Colonic mucosa (tissue), 4 donors: ENCODE measurements at regions not wholly inside any gene's neighbourhood (a gene's known extent, or its start where the extent isn't known, plus 50 kb on each side); places are given as distances from the start of the nearest gene placed in this dataset.

Source experiments
- DNase-seq: peaks from one replicate; pipeline ENCODE4 v3.0.0-alpha.2; 2020
- H3K27ac ChIP-seq: fragments of 200-600 bp; one replicate; pipeline ENCODE4 v1.8.0; 2021
- H3K27me3 ChIP-seq: fragments of 200-600 bp; one replicate; pipeline ENCODE4 v1.8.0; 2021
- H3K36me3 ChIP-seq: fragments of 200-600 bp; one replicate; pipeline ENCODE4 v1.8.0; 2021
- H3K4me1 ChIP-seq: fragments of 200-600 bp; one replicate; pipeline ENCODE4 v1.8.0; 2021; ENCODE audit warnings: mild to moderate bottlenecking
- H3K4me3 ChIP-seq: fragments of 200-600 bp; one replicate; pipeline ENCODE4 v1.8.0; 2021
- H3K9ac ChIP-seq, 2 donors: one replicate each; pipeline ENCODE4 v1.7.0; 2013; ENCODE audit warnings: control low read depth in 2 of 2, low read depth in 2 of 2, low read length in 2 of 2
- H3K9me3 ChIP-seq: fragments of 200-600 bp; one replicate; pipeline ENCODE4 v1.8.0; 2021
- CTCF ChIP-seq: fragments of 200-600 bp; IDR thresholded peaks from one replicate; pipeline ENCODE4 v1.8.0; 2022; ENCODE audit warnings: antibody characterized with exemption, mild to moderate bottlenecking
- intact Hi-C: fragments of 100-400 bp; cut with DNase I; formaldehyde crosslinking; loops from one replicate; pipeline ENCODE4 v1.14.1; 2022
- donor health status: healthy.
- donor health status: DM: no; HTN: no; CAD: no.
- donor health status: DM: no; HTN: no; CAD: no.

GRCh38 chr7:13188236-13188805, 500.9 kb downstream of the ARL4A start:
- Histone ChIP-seq H3K27me3 (no peaks in the 10 kb centered on the region), H3K9me3 (no peaks in the 10 kb centered on the region), H3K4me1 (no peaks in the 10 kb centered on the region), H3K27ac (no peak overlapping the region), H3K4me3 (no peak overlapping the region), H3K9ac (no peak overlapping the region), H3K36me3 (no peaks in the 10 kb centered on the region)
- no peak for DNase-seq
- TF ChIP-seq CTCF: no peak
- intact Hi-C loops: no loop called here

DNA sequence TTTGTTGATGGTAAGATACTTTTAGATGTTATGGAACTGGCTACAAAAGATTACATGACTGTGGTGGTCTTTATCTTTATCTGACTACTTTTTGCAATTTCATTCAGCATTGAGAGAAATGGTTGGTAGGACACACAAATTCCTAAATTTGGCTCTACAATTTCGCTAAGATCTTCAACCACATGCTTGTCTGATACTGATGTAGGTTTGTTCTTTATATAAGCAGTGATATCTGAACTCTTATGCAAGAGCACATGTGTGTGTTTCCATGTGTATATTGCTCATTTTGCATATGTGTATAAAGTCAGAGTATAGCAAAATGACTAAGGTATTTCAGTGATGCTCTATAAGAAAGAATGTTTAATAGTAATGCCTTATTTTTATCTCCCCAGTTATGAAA, 501.5 kb downstream of the ARL4A start:
- intact Hi-C loops: no loop called here
- H3K9ac ChIP-seq: no peak overlapping the region

GRCh38 chr7:13189668-13190067, 502.2 kb downstream of the ARL4A start:
- intact Hi-C loops: no loop called here
- no peaks in the 10 kb centered on the region for H3K4me1 ChIP-seq
- no peak overlapping the region for H3K27ac ChIP-seq
- no peaks in the 10 kb centered on the region for H3K36me3 ChIP-seq
- no peak overlapping the region for H3K4me3 ChIP-seq
- no peaks in the 10 kb centered on the region for H3K27me3 ChIP-seq
- H3K9me3 ChIP-seq: no peaks in the 10 kb centered on the region
- H3K9ac ChIP-seq: no peak overlapping the region
- DNase-seq: no peak
- no peak for TF ChIP-seq CTCF

More for the DNA sequence above, 501.5 kb downstream of the ARL4A start:
- no peak overlapping the region for H3K27ac ChIP-seq
- no peak for DNase-seq
- H3K9me3 ChIP-seq: no peaks in the 10 kb centered on the region
- H3K27me3 ChIP-seq: no peaks in the 10 kb centered on the region
- no peaks in the 10 kb centered on the region for H3K4me1 ChIP-seq
- H3K4me3 ChIP-seq: no peak overlapping the region
- H3K36me3 ChIP-seq: no peaks in the 10 kb centered on the region
- TF ChIP-seq CTCF: no peak

DNA sequence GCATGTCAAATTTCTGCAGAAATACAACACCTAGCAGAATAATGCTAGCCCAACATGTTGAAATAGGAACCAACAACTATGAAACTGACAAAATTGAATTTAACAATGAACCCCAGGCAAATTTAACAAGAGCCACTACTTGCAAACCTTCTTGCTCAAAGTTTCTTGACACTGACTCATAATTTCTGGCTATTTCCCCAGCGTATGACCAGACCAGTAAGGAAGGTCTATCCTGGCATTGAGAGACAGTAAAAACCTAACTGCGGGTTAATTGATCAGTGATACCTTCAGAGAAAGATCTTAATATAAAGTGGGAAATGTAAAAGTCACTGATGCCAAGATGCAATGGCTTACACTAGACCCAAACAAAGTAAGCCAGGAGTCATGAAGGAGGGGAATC, 510.1 kb downstream of the ARL4A start:
- H3K4me1 ChIP-seq: no peaks in the 10 kb centered on the region
- intact Hi-C loops: no loop called here
- no peaks in the 10 kb centered on the region for H3K9me3 ChIP-seq
- TF ChIP-seq CTCF: no peak
- H3K4me3 ChIP-seq: no peak overlapping the region
- no peak overlapping the region for H3K9ac ChIP-seq
- no peak for DNase-seq
- H3K36me3 ChIP-seq: no peaks in the 10 kb centered on the region
- no peaks in the 10 kb centered on the region for H3K27me3 ChIP-seq
- H3K27ac ChIP-seq: no peak overlapping the region

DNA sequence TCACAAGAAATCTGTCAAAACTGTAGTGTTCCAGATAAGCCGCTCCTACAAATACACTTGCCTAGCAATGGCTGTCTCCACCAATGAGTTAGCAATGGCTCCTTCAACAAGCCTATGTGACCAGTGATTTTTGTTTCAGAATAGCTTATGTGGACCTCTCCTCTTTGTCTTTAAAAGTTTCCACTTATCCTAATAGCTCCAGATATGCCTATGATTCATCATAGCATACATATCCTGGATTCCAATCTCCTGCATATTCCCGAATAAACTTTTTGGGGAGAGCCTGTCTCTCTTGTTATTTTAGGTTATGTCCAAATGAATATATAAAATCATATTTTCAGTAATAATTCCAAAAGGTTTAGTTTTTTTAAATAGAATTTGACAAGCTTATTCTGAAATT, 510.6 kb downstream of the ARL4A start:
- DNase-seq: no peak
- no peaks in the 10 kb centered on the region for H3K9me3 ChIP-seq
- no peaks in the 10 kb centered on the region for H3K36me3 ChIP-seq
- no peak overlapping the region for H3K27ac ChIP-seq
- intact Hi-C loops: no loop called here
- no peak overlapping the region for H3K9ac ChIP-seq
- no peaks in the 10 kb centered on the region for H3K4me1 ChIP-seq
- H3K27me3 ChIP-seq: no peaks in the 10 kb centered on the region
- no peak overlapping the region for H3K4me3 ChIP-seq
- TF ChIP-seq CTCF: no peak
